Nephron (organoid): ENCODE measurements at regions not wholly inside any gene's neighbourhood (a gene's known extent, or its start where the extent isn't known, plus 50 kb on each side); places are given as distances from the start of the nearest gene placed in this dataset.

Experiments used
- H3K27ac Mint-ChIP-seq, 3 experiments: 2 replicates each; pipeline ENCODE4 v1.8.0; 2020; ENCODE audit warnings: mixed read lengths in 3 of 3, mild to moderate bottlenecking in 2 of 3, moderate library complexity in 1 of 3
- H3K27me3 Mint-ChIP-seq: 2 replicates; pipeline ENCODE4 v1.8.0; 2021; ENCODE audit warnings: low read depth, mild to moderate bottlenecking, moderate library complexity, mixed read lengths
- H3K36me3 Mint-ChIP-seq: 2 replicates; pipeline ENCODE4 v1.8.0; 2020; ENCODE audit warnings: low read depth, mixed read lengths
- H3K4me1 Mint-ChIP-seq: 2 replicates; pipeline ENCODE4 v1.8.0; 2020; ENCODE audit warnings: mixed read lengths
- H3K4me3 Mint-ChIP-seq, 3 experiments: 2 replicates each; pipeline ENCODE4 v1.8.0; 2020; ENCODE audit warnings: mild to moderate bottlenecking in 3 of 3, mixed read lengths in 3 of 3, moderate library complexity in 2 of 3
- H3K9me3 Mint-ChIP-seq: 2 replicates; pipeline ENCODE4 v1.8.0; 2020; ENCODE audit warnings: mixed read lengths
- TF ChIP-seq, protein P1 (sequence below), 3 experiments: fragments of 200-600 bp; sonication (generic); IDR thresholded peaks; one replicate each; pipeline ENCODE4 v1.5.0; 2021; ENCODE audit warnings: antibody characterized with exemption in 3 of 3; ENCODE audit not compliant: unreplicated experiment in 3 of 3

GRCh38 chr16:48846277-48846676, 236.3 kb upstream of the N4BP1 start:
- Mint-ChIP-seq H3K36me3 (no peaks in the 10 kb centered on the region), H3K27me3 (peaks cover 22% of the 10 kb centered on the region), H3K27ac (no peak overlapping the region), H3K9me3 (no peaks in the 10 kb centered on the region), H3K4me3 (no peak overlapping the region), H3K4me1 (no peaks in the 10 kb centered on the region)
- TF ChIP-seq, protein P1, sequence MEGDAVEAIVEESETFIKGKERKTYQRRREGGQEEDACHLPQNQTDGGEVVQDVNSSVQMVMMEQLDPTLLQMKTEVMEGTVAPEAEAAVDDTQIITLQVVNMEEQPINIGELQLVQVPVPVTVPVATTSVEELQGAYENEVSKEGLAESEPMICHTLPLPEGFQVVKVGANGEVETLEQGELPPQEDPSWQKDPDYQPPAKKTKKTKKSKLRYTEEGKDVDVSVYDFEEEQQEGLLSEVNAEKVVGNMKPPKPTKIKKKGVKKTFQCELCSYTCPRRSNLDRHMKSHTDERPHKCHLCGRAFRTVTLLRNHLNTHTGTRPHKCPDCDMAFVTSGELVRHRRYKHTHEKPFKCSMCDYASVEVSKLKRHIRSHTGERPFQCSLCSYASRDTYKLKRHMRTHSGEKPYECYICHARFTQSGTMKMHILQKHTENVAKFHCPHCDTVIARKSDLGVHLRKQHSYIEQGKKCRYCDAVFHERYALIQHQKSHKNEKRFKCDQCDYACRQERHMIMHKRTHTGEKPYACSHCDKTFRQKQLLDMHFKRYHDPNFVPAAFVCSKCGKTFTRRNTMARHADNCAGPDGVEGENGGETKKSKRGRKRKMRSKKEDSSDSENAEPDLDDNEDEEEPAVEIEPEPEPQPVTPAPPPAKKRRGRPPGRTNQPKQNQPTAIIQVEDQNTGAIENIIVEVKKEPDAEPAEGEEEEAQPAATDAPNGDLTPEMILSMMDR (IDR thresholded peaks at IDR 0.05; ENCODE audit: unreplicated experiment in 3 of 3) = no peak

DNA sequence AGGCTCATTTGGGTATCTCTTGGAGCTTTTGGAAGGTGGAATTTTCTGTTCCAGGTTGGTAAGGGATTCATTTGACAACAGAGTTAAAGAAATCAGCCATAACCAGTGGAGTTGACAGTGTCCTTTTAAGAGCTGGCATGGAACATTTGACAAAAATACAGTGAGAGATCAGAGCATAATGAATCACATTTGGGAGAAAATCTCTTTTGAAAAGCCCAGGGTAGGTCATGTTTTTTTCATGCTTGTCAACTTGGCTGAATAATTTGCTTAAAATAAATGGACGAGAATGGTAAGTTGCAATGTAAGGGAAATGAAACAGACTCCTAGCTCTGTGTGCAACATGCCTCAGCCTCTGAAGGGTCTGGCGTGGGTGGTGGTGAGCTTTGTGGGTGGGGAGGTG, 235.3 kb upstream of the N4BP1 start:
- Mint-ChIP-seq H3K9me3 (no peaks in the 10 kb centered on the region), H3K4me3 (no peak overlapping the region), H3K36me3 (no peaks in the 10 kb centered on the region), H3K4me1 (no peaks in the 10 kb centered on the region), H3K27me3 (peaks cover 28% of the 10 kb centered on the region), H3K27ac (no peak overlapping the region)
- TF ChIP-seq, protein P1 (IDR thresholded peaks at IDR 0.05; ENCODE audit: unreplicated experiment in 3 of 3) = no peak

DNA sequence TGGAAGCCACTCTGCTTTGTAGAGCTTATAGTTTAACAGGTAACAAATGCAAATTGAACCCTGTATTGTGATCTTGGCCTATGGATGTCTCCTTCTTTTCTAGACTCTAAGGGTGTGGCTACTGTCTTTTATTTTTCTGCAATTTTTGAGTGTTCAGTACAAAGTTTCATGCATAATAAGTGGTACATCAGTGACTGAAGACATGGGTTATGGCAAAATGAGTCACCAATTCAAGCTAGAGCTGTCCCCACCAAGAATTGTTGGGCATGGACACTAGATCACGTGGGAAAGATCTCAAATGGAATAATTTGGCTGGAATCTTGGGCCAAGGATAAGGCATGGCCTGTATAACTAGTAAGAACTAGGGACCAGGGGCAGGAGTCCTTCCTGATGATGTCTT, 228.4 kb upstream of the N4BP1 start:
- no peaks in the 10 kb centered on the region for H3K9me3 Mint-ChIP-seq
- H3K36me3 Mint-ChIP-seq = no peaks in the 10 kb centered on the region
- peaks cover 14% of the 10 kb centered on the region for H3K27me3 Mint-ChIP-seq
- no peak overlapping the region for H3K4me3 Mint-ChIP-seq
- no peak overlapping the region for H3K27ac Mint-ChIP-seq
- TF ChIP-seq, protein P1 (IDR thresholded peaks at IDR 0.05; ENCODE audit: unreplicated experiment in 3 of 3) = no peak
- H3K4me1 Mint-ChIP-seq = no peaks in the 10 kb centered on the region

- H3K36me3 Mint-ChIP-seq = no peaks in the 10 kb centered on the region
- H3K27ac Mint-ChIP-seq = no peak overlapping the region
- peaks cover 9% of the 10 kb centered on the region for H3K27me3 Mint-ChIP-seq
- H3K9me3 Mint-ChIP-seq = no peaks in the 10 kb centered on the region
- no peaks in the 10 kb centered on the region for H3K4me1 Mint-ChIP-seq
- H3K4me3 Mint-ChIP-seq = no peak overlapping the region
- TF ChIP-seq, protein P1 (IDR thresholded peaks at IDR 0.05; ENCODE audit: unreplicated experiment in 3 of 3) = no peak
Observed at GRCh38 chr16:48836636-48837035, 226.7 kb upstream of the N4BP1 start.

GRCh38 chr16:48836067-48836466, 226.1 kb upstream of the N4BP1 start:
- Mint-ChIP-seq H3K27me3 (peaks cover 6% of the 10 kb centered on the region), H3K9me3 (no peaks in the 10 kb centered on the region), H3K27ac (no peak overlapping the region), H3K4me1 (no peaks in the 10 kb centered on the region), H3K36me3 (no peaks in the 10 kb centered on the region), H3K4me3 (no peak overlapping the region)
- TF ChIP-seq, protein P1 (IDR thresholded peaks at IDR 0.05; ENCODE audit: unreplicated experiment in 3 of 3) = no peak

GRCh38 chr16:48834576-48834975, 224.6 kb upstream of the N4BP1 start:
- TF ChIP-seq, protein P1 (IDR thresholded peaks at IDR 0.05; ENCODE audit: unreplicated experiment in 3 of 3) = no peak
- no peak overlapping the region for H3K27ac Mint-ChIP-seq
- no peaks in the 10 kb centered on the region for H3K9me3 Mint-ChIP-seq
- H3K27me3 Mint-ChIP-seq = no peaks in the 10 kb centered on the region
- H3K4me1 Mint-ChIP-seq = no peaks in the 10 kb centered on the region
- no peak overlapping the region for H3K4me3 Mint-ChIP-seq
- H3K36me3 Mint-ChIP-seq = no peaks in the 10 kb centered on the region
